Activated CD4-positive, alpha-beta T cell treated with anti-CD3 and anti-CD28 coated beads, Interleukin-2, Interleukin-6, amounts not matched to agents 100 ng/mL and 50 ng/mL, durations not matched to agents 16 hours and 8 hours (primary cell): ENCODE measurements at regions not wholly inside any gene's neighbourhood (a gene's known extent, or its start where the extent isn't known, plus 50 kb on each side); places are given as distances from the start of the nearest gene placed in this dataset.
"Not testable (repeated sequence)": the region's sequence is repeated elsewhere in the genome, so short reads cannot be mapped to it uniquely, and the experiment has no call there.

ENCODE experiments used
- DNase-seq: peaks from one replicate; pipeline ENCODE4 v3.0.0-alpha.2; 2020

DNA sequence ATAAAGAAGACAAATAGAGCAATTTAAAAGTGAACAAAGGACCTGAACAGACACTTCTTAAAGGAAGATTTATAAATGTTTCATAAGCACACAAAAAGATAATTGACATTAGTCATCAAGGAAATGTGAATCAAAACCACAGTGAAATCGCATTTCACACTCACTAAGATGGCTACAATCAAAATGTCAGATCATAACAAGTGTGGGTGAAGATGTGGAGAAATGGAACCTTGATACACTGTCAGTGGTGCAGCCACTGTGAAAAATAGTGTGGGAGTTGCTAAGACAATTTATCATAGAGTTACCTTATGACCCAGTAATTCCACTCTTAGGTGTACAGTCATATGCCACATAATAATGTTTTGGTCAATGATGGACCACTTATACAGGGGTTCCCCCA lies 54.5 kb upstream of the HTR4 start:
- peak; percentile 52 for DNase-seq

DNA sequence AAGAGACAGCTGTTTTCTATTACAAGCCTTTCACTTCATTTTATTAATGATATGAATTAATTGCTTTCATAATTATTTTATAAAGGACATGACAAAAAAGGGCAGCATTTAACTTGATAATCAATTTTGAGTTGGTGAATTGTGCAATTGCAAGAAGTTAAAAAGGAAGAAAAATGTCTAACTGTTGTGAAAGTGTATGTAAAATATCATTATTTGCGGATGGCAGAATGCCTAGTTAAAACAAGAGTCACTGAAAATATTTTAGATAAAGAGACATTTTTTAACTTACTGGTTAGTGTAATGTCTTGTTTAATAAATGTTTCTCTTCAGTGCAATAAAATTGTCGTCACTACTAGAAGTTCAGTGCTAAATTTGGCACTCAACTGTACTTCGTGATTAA lies 57.6 kb upstream of the HTR4 start:
- no peak for DNase-seq

DNA sequence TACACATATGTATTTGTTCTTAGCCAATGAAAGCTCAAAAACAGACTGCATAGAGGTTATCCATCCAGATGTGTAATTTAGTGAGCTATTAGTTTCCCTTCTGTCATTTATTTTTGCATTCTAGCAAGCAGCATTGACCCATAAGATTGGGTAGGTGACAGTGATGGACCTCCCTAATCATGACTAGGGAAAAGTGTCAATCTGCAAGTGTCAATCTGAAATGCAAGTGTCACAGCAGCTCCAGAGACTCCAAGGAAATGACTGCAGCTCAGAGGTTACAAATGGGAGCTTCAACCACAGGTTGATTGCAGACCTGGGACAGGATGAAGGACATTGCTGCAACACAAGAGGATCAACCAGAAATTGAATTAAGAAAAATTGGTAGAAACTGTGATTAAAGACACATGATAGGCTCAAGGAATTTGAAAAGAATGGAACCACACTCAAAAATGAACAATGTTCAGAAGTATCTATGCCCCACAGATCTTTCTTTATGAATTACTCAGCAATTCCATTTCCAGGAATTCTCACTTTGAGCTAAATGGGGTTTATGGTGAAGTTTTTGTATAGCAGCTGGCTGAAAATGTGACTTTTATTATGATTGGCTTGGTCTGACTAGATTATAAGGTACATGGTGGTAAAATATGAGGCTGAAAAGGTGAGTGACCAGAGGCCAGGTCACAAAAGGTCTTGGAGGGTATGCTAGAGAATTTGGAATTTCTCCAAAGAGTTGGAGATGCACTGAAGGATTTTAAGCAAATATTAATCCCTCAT lies 59.6 kb upstream of the HTR4 start:
- peak; percentile 29 for DNase-seq

DNA sequence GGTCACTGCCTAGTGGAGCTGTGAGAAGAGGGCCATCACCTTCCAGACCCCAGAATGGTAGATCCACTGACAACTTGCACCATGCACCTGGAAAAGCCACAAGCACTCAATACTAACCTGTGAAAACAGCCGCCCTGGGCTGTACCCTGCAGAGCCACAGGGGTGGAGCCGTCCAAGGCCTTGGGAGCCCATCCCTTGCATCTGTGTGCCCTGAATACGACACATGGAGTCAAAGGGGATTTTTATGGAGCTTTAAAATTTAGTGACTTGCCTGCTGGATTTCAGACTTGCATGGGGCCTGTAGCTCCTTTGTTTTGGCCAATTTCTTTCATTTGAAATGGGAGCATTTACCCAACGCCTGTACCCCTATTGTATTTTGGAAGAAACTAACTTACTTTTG lies 62.4 kb upstream of the HTR4 start:
- no peak for DNase-seq

DNA sequence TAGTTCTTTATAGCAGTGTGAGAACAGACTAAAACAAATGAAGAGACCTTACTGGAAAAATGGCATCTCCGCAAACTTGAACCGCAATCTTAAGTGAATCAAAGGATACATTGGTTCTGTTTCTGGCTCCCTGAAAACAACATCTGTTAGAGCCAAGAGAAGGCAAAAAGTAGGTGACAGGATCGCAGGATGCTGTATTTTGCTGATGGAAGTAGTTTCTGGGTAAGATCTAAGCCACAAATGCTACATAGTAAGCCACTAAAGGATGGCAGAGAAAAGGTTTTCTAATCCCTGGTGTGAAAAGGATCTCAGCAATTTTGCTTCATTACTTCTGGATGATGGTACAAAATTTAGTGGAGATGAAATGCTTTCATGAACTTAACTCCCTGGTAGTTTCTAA lies 63.3 kb upstream of the HTR4 start:
- no peak for DNase-seq

DNA sequence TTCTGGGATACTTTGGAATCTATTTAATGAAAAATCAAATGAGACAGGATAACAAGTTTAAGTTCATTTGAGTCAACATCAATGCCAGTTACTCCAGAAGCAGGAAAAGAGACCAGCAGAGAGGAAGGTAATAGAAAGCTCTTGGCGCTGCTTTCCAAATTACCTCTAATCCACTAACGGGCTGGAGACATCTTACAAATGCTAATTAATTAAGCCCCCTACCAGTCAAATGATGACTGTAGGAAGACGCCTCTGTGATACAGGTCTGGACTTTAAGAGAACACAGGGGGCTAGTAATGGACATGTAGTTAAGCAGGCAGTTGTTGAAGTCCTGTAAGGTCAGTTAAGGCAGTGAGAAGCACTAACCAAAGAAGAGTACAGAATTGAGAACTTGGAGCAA lies 65.3 kb upstream of the HTR4 start:
- no peak for DNase-seq

DNA sequence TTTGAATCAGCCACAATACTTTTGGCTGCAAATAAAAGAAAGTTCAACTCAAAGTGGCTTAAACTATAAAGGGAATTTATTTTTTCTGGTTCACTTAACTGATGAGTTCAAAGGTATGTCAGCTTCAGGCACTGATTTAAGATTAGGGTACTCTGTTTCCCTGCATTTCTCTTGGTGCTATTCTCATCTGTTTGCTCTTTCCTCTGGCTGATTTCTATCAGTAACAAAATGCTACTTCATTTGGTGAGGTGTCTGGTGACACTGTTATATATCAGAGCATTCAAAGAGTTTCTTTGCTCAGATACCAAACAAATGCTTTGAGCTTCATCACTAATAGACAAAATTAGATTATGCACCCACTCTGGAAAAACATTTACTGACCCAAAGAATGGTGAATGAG lies 65.9 kb upstream of the HTR4 start:
- DNase-seq: no peak

DNA sequence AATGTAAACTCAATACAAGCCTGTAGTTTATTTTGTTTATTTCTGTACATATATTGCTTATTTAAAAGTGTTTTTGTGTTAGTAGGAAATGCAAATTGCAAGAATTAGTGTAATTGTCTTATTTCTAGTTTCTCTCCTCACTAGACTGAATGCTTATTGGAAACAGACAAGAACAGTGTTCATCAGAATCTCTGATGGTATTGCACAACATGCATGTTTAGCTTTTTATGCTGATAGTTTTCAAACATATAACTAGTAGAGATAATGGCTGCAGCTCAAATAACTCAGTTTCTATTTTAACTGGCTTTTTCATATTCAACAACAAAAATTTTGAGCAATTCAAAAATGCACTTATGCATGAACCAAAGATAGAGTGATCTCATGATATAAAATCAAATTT lies 68.8 kb upstream of the HTR4 start:
- DNase-seq: no peak

DNA sequence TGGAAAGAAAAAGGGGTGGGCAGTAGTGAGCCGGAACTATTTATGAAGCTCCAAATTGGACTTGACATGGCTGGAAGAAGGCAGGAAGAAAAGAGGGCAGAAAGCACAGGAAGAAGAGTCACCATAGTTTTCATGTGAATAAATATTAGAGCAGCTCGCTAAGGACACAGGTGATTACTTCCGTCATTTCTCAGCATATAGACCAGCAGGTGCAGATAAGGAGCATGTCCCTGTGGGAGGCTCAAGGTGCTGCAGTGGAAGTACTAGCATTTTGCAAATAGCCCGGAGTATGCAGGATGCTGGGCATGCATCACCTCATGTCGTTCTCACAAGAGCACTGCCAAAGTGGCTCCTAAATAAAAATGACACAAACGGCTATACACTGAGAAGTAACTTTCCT lies 71.3 kb upstream of the HTR4 start:
- DNase-seq: no peak

DNA sequence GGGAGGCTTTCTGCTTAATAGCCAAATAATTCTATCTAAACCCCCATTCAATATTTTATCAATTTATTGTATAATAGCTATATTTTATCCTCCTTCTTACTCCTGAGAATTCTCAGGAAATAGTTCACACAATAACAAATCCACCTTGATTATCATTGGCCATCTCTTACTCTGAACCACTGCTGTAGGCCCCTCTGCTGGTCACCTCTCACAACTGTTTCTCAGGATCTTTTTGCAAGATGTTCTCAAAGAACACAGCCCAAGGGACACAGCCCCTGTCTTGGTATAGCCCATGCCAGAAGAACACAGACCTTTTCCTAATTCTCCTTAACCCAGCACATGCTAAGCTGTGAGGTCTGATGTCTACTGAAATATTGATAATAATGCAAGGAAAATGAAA lies 74.9 kb upstream of the HTR4 start:
- no peak for DNase-seq

DNA sequence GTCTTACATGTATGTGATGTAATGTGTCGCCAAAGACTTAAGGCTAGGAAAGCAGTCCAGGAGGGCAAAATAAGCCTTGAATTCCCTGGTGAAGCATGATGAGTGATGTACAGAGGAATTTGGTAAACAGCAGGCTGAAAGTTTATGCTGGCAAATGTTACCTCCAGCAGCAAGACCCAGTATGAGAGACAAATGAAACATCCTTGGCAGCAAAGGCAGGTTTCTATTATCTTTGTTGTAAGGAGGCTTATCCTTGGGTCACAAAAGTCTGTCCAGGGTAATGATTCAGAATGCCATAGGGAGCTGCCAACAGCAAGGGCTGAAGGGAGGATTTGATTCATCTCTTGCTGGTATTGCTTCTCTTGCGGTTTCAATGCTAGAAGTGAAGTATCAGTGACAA lies 75.9 kb upstream of the HTR4 start:
- DNase-seq: no peak

DNA sequence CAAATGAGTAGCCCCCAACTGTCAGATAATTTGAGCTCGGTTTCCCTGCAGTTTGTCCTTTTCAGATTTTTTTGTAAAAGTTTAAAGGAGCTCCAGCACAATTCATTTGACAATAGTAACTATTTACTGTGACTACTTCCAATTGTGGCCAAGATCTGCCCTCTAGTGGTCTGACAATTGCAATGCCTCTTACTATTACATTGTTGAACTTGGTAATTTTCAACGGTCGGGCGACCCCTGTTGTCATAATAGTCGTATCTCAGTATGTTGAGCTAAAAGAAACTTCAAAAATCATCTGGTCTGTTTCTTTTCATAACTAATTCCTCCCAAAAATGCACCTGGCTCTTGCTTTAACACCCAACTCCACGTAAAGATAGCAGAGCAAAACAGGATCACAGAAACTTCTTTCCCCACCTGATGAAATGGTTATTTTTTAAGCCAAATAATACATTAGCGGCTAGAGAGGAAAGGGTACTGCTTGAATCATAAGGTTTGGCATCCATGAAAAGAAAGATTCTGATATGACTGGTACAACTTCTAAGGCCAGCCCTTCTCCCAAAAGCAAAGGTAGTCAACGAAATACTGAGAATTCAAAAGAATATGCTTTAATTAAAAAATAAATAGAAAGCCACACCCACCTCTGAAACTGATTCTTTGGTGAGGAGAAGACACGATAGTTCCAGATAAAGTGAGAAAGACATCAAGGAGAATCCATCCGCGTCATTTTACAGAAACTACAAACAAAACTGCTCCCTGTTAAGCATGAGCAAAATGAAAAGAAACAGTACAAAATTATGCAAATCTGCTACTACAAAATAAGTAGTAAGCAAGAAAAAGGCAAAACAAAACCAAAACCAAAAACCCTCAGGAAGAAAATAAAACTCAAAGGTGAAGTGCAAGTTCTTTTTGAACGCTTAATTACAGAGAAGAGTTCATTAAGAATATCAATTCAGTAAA lies 76.9 kb upstream of the HTR4 start:
- DNase-seq: peak; percentile 86

DNA sequence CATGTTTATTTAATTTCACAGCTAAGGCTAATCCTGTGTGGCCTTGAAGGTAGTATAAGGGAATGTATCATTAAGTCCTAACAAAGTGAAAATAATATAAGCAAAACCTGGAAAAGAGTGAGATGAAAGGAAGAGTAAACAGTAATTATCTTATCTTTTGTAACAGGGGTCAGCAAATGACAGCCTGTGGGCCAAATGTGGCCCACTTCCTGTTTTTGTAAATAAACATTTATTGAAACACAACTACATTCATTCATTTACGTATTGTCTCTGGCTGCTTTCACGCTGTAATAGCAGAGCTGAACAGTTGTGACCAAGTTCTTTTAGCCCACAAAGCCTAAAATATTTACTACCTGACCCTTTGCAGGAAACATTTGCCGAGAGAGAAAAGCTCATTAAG lies 78.4 kb upstream of the HTR4 start:
- DNase-seq: no peak

DNA sequence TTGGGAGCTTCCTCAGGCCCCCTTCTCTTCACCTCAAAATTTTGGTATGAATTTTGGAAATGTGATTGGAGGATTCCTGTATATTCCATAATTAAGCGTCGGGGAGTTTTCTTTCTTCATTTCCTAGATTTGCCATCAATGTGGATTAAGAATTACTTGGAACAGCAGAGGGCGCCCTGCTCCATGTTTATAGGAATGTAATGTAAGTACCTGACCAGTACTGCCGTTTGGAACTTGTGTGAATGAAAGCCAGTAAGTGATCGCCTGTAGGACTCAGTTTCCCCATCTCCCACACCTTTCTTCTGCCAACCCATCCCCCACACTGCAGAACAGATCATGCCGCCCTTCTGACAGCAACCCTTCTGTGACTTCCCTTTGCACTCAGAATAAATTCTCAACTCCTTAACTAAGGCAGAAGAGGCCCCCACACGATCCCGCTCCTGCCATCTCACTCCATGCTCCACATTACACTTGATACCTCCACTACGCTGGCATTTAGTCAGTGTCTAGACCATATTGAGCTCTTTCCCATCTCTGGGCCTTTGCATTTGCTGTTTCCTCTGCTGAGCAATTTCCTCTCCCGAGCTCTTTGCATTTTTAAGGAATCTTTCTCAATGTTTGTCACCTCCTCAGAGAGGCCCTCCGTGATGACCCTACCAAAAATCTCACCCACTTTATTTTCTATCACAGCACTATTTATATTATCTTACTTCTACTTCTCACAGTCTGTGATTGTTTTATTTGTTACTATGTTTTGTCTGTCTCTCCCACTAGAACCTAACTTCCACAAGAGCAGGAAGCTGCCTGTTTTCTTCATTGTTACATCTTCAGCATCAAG lies 79.5 kb upstream of the HTR4 start:
- peak; percentile 78 for DNase-seq

DNA sequence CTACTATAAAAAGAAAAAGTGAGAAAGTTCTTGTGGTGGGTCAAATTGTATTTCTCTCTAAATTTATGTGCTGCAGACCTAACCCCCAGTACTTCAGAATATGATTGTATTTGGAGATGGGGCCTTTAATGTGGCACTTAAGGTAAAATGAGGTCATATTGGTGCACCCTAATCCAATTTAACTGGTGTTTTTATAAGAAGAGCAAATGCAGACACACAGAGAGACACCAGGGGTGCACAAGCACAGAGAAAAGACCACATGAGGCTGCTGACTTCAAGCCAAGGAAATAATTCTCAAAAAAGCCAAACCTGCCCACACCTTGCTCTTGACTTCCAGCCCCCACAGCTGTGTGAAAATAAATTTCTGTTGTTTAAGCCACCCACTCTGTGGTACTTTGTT lies 80.2 kb upstream of the HTR4 start:
- DNase-seq: no peak

DNA sequence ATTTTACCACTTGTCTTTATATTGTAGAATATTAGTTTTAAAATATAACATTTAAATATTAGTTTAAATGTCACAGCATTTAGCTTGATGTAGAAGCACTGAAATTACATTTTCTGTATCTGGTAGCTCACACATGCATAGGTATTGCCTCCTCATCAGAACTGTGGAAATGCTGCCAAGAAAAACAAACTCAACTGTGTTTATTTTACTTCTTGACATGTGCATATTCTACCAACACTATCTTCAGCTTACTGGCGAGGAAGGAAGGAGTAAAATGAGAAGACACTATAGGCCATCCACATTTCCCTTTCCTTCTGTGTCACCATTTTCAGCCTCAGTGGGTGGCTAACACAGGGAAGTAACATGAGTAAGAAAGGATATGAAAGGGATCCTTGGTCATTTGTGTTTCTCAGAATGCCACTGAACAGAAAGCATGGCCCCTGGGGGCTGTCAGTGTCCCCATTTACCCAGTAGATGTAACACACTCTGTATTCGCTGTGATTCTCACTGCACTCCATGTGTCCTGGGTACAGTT lies 81.0 kb upstream of the HTR4 start:
- DNase-seq: no peak

DNA sequence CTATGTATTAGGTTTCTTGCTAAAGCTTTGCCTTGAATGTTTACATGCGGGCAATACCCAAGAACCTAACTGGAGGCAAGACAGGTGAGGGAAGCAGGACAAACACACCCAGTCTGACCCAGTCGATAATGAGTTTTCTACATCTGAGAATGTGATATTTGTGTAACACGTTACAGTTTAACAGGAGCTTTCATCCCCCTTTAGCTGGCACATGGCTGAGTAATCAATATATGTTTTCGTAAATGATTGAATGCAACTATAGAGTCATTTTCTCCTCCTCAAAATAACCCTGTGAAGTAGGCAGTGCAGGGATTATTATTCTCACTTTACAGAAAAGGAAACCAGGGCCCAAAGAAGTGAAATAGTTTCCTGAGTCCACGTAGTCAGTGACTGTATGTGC lies 84.7 kb upstream of the HTR4 start:
- no peak for DNase-seq

DNA sequence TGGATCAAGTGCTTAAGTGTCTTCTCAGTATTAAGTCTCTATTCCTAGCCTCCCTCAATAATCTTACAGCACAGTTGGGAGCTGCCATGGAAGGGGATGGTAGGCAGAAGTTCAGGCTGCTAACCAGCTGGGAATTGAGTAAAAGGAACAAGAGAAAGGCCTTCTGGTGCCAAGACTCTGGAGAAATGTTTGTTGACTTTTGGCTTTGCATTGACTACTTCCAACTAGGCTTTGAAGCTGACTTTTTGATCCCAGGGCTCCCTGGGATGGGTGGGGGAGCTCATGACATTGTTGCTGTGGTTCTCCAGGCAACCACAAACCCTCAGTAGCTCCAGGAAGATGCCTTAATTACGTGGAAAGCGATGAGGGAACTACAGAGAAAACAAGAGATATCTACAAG lies 85.2 kb upstream of the HTR4 start:
- DNase-seq: no peak

DNA sequence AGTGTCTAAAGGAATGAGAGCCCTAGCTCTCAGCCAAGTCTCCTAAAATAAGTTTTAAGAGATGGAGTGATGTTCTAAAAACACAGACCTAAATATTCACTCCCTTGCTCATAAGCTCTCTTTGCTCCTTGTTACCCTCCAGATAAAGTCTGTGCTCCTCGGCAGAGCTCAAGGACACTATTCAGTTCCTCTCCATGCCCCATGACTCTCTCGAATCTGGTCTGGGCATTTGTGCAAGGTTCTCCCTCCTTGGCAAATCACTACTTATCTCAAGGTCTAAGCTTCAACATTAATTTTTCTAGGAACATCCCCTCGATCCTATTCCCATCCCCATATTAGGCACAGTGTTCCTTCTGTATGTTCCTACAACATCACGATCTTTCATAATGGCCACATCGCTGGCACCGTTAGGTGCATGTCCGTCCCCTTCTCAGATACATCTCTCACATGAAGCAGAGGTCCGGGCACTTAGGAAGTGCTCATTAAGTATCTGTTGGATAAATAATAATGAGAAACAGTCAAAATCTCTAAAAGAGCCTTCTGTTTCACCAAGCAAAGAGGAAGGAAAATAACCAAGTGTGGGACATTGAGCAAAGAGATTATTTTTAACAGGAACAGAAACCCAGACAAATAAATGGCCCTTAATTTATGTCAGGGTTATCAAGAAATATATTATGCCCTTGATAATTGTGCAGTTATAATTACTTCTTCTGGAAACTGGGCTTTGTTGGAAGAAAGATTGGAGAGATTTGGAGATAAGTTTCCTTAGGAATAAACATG lies 85.9 kb upstream of the HTR4 start:
- DNase-seq: no peak

DNA sequence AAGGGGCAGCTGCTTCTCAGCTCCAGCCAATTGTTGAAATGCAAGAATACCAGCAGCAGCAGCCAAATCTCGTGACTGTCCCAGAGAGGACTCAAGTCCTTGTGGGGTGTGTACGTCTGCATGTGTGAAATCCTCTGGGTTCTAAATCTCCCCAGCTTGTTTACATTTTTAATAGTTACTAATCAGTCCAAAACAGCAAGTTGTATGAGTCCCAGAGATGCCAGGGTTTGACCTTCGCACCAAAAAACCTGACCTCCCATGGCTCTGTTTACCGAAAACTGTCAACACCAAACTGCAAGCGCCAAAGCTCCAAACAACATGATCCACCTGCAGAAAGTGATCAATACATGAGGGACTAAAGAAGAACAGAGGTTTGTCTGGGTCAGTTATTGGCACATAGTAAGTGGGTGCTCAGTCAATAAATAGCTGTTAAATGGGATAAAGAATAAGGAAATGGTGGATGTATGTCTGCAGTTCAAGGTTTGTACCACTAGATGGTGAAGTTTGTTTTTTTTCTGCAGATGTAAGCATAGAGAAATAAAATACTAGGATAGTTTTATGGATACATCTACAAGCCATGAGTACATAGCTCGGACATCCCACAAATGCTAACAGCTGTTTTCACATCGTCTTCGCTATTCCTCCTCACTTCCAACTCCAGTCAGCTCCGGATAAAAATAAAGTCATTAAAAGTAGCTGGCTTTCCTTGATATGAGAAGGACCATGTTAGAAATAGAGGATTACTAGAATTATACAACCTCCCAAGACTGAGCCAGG lies 85.3 kb upstream of the ADRB2 start:
- DNase-seq: peak; percentile 37

DNA sequence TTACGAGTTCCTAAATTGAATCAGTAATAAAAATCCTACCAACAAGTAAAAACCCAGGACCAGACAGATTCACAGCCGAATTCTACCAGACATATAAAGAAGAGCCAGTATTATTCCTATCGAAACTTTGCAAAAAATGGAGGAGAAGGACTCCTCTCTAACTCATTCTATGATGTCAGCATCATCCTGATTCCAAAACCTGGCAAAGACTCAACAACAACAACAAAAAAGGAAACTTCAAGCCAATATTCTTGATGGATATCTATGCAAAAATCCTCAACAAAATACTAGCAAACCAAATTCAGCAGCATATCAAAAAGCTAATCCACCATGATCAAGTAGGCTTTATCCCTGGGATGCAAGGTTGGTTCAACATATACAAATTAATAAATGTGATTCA lies 84.6 kb upstream of the ADRB2 start:
- DNase-seq: not testable (repeated sequence)
